HG02884 (cell line): ENCODE measurements at regions not wholly inside any gene's neighbourhood (a gene's known extent, or its start where the extent isn't known, plus 50 kb on each side); places are given as distances from the start of the nearest gene placed in this dataset.

Source experiments
- ATAC-seq: cut with Tn5 transposase; IDR thresholded peaks from one replicate; pipeline ENCODE4 v1.9.1; 2021; ENCODE audit warnings: mild to moderate bottlenecking, moderate library complexity; ENCODE audit not compliant: unreplicated experiment

- ATAC-seq: no peak
These were observed 484.3 kb upstream of the SGCG start for GRCh38 chr13:22696433-22696832.

- no peak for ATAC-seq
These were observed 482.3 kb upstream of the SGCG start for GRCh38 chr13:22698467-22698866.

GRCh38 chr13:22700246-22700887 lies 480.4 kb upstream of the SGCG start:
- no peak for ATAC-seq

GRCh38 chr13:22703601-22704209 lies 477.1 kb upstream of the SGCG start:
- ATAC-seq: no peak

GRCh38 chr13:22707946-22708345 lies 472.8 kb upstream of the SGCG start:
- ATAC-seq: no peak

- ATAC-seq: no peak
These were observed 463.7 kb upstream of the SGCG start for GRCh38 chr13:22717036-22717435.

GRCh38 chr13:22726726-22727125 lies 454.1 kb upstream of the SGCG start:
- ATAC-seq: no peak

GRCh38 chr13:22735011-22735995 lies 445.5 kb upstream of the SGCG start:
- ATAC-seq: no peak

GRCh38 chr13:22736084-22736767 lies 444.6 kb upstream of the SGCG start:
- ATAC-seq: no peak

- ATAC-seq: no peak
These were observed 444.0 kb upstream of the SGCG start for GRCh38 chr13:22736768-22737092.

GRCh38 chr13:22738357-22738756 lies 442.4 kb upstream of the SGCG start:
- ATAC-seq: no peak

- ATAC-seq: no peak
These were observed 440.5 kb upstream of the SGCG start for GRCh38 chr13:22740264-22740663.

- ATAC-seq: no peak
These were observed 435.9 kb upstream of the SGCG start for GRCh38 chr13:22744688-22745452.

- no peak for ATAC-seq
These were observed 431.8 kb upstream of the SGCG start for GRCh38 chr13:22748866-22749577.

- no peak for ATAC-seq
These were observed 431.2 kb upstream of the SGCG start for GRCh38 chr13:22749626-22750025.

- ATAC-seq: no peak
These were observed 423.2 kb upstream of the SGCG start for GRCh38 chr13:22757530-22758120.

- no peak for ATAC-seq
These were observed 422.5 kb upstream of the SGCG start for GRCh38 chr13:22758245-22758644.

- no peak for ATAC-seq
These were observed 419.1 kb upstream of the SGCG start for GRCh38 chr13:22761709-22762108.

- no peak for ATAC-seq
These were observed 415.2 kb upstream of the SGCG start for GRCh38 chr13:22765547-22765946.

GRCh38 chr13:22770891-22771290 lies 409.9 kb upstream of the SGCG start:
- ATAC-seq: no peak
